ENCODE measurements at regions not wholly inside any gene's neighbourhood (a gene's known extent, or its start where the extent isn't known, plus 50 kb on each side); places are given as distances from the start of the nearest gene placed in this dataset.

DNA sequence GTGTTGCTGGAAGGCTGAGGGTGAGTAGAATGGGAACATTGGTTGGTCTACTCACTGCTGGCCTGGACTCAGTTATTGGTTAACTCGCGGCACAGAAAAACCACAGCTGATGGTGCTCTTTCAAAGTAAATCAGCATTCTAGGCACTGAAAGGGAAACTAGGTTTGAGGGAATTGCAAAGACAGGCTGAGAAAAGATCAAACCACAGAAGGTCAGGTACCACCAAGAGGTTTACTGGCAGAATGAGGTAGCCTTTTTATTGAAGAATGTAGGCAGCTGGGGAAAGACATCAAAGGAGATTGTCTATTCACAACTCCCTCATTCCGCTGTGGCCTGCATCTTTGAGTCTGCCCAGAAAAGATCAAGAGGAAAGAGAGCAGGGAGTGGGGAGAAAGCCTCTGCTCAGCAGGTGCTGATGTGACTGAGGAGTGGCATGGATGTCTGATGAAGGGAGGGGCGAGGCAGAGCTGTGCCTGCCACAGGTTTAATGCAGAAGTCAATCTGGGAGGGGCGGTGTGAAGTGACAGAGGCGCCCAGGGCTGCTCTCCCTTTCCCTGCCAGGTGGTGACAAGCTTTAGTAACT lies 255.5 kb downstream of the MAN2A1 start:
- TF ChIP-seq, protein P1, sequence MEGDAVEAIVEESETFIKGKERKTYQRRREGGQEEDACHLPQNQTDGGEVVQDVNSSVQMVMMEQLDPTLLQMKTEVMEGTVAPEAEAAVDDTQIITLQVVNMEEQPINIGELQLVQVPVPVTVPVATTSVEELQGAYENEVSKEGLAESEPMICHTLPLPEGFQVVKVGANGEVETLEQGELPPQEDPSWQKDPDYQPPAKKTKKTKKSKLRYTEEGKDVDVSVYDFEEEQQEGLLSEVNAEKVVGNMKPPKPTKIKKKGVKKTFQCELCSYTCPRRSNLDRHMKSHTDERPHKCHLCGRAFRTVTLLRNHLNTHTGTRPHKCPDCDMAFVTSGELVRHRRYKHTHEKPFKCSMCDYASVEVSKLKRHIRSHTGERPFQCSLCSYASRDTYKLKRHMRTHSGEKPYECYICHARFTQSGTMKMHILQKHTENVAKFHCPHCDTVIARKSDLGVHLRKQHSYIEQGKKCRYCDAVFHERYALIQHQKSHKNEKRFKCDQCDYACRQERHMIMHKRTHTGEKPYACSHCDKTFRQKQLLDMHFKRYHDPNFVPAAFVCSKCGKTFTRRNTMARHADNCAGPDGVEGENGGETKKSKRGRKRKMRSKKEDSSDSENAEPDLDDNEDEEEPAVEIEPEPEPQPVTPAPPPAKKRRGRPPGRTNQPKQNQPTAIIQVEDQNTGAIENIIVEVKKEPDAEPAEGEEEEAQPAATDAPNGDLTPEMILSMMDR (IDR thresholded peaks at IDR 0.05): no peak
- no peak for TF ChIP-seq POLR2A (IDR thresholded peaks at IDR 0.05)
